ENCODE measurements at regions not wholly inside any gene's neighbourhood (a gene's known extent, or its start where the extent isn't known, plus 50 kb on each side); places are given as distances from the start of the nearest gene placed in this dataset.

GRCh38 chr22:27534720-27535125, 266.8 kb downstream of the MN1 start:
- in situ Hi-C loops (cut with MboI; ENCODE audit: low sequenced_read_pairs): no loop called here

- in situ Hi-C loops (cut with MboI; ENCODE audit: low sequenced_read_pairs): no loop called here
These were observed 266.1 kb downstream of the MN1 start for GRCh38 chr22:27535452-27535851.

DNA sequence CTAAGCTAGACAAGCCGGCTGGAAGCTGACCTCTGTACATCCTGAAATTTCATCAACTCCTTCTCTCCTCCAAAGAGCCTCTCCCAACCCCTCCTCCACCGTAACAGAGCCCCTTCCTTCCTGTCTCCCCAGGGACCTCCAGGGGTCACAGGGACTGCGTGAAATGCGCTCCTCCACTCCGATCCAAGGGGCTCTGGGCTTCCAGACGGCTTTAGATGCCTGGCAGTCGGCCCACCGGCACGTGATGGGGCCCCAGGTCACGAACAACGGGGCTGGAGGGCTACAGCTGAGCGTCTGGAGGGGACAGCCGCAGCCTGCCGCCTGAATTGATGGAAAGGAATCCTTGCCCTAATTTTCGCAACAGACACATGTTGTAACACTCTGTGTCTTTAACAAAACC, 264.1 kb downstream of the MN1 start:
- in situ Hi-C loops (cut with MboI; ENCODE audit: low sequenced_read_pairs): no loop called here

DNA sequence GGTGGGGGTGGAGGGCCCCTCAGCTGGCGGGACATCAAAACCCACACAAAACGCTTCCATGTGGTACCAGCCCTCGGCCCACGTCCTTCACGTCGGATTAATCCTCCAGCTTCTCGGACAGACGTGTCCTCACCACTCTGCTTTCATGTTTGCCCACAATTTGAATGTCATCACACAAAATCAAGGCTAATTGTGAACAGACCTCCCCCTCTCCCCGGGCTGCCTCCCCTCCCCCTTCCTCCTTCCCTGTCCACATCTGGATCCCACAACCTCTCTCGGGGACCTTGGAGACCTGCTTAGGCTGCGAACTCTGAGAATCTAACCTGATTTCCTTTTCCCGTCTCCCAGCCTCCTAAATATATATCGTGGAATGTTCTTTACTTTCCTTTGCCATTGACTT, 262.9 kb downstream of the MN1 start:
- in situ Hi-C loops (cut with MboI; ENCODE audit: low sequenced_read_pairs): no loop called here

DNA sequence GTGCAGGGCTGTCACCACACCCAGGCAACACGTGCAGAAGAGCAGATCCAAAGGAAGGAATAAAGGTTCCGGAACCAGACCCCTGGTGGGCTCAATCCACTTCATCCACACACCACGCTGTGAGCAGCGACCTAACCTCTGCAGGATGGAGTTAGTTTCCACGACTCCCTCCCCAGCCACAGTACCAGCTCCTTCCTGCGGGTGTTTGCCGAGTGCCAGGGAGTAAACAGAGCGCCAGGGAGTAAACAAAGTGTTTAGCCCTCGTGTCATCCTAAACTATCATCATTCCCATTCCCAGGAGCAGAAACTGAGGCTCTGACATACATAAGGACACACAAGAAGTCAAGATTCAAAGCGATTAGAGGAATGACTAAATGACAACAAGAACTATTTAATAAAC, 261.3 kb downstream of the MN1 start:
- in situ Hi-C loops (cut with MboI; ENCODE audit: low sequenced_read_pairs): no loop called here

DNA sequence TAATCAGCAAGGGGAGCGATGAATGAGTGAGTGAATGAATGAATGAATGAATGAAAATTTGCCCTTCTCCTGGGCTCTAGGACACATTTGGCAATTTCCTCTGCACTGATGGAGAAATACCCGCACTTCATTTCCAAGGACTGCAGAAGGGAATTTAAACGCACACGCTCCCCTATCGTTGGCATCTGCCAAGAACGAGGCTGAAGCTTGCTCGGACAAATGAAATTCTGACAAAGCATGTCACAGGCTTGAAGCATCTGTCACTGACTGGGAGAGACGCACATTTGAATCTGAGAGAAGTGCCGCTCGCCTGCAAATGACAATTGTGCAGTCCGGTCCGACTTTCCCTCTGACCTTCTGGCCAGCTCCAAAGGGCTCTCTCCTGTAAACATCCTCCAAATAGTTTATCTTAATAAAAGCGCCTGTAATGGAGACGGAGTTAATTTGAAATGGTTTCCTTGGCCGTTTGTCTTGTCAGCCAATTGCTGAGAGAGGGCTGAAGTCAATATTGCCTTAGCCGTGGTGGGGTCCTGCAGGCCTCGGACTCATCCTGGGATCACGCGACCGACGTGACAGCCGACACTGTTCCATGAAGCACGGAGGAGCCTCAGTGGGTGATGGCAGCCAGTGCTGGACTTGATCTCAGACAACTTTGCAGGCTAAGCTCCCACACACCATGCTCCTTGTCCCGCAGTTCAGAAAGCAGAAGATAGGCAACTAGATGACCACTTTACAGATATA, 260.7 kb downstream of the MN1 start:
- in situ Hi-C loops (cut with MboI; ENCODE audit: low sequenced_read_pairs): no loop called here

DNA sequence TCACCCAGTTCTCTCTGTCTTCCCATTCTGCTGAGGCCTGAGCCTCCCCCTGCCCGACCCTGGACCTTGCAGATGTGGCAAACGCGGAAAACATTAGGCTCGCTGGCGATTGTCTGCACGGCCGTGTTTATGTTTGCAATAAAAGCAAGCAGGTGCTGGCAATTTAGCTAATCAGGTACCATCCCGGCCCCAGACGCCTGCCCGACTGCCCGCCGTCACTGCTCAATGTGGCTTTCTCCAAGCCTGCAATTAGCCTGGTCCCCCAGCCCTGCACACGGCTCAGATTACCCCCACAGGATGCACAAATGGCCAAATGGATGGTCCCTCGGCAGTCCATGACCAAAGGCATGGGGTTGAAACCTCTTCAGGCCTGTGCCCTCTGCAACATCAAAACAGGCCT, 259.7 kb downstream of the MN1 start:
- in situ Hi-C loops (cut with MboI; ENCODE audit: low sequenced_read_pairs): no loop called here

- in situ Hi-C loops (cut with MboI; ENCODE audit: low sequenced_read_pairs): no loop called here
These were observed 259.0 kb downstream of the MN1 start for GRCh38 chr22:27542602-27543001.

GRCh38 chr22:27543460-27543859, 258.1 kb downstream of the MN1 start:
- in situ Hi-C loops (cut with MboI; ENCODE audit: low sequenced_read_pairs): no loop called here

DNA sequence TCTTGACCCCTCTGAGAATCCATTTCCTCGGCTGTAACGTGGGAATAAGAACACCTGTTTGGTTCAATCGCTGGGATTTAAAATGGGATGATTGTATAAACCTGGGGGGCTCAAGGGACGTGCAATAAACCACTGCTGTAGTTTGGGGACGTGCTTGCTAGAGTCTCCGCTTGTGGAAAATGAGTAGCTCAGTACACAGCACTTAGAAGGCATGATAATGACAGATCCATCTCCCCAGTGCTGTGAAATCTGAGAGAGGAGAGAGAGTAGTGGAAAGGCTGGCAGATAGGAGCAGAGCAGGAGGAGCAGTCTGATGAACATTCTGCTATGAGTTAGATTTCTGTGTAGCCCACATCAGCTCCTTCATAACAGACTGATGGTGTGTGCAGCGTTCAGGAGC, 256.5 kb downstream of the MN1 start:
- in situ Hi-C loops (cut with MboI; ENCODE audit: low sequenced_read_pairs): no loop called here

GRCh38 chr22:27546157-27546935, 255.2 kb downstream of the MN1 start:
- in situ Hi-C loops (cut with MboI; ENCODE audit: low sequenced_read_pairs): no loop called here

DNA sequence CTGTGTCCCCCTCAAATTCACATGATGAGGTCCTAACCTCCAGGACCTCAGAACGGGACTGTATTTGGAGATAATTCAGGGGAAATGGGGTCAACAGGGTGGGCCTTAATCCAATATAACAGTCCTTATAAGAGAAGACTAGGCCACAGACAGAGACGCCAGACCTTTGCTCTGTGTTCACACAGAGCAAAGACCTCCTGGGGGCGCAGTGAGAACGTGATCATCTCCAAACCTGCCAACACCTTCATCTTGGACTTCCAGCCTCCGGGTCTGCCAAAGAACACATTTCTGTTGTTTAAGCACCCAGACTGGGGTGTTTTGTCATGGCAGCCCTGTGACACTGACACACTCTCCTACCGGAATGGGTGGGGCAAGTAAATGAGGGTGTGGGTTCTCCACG, 250.2 kb downstream of the MN1 start:
- in situ Hi-C loops (cut with MboI; ENCODE audit: low sequenced_read_pairs): no loop called here

GRCh38 chr22:27552176-27552575, 249.4 kb downstream of the MN1 start:
- in situ Hi-C loops (cut with MboI; ENCODE audit: low sequenced_read_pairs): no loop called here

DNA sequence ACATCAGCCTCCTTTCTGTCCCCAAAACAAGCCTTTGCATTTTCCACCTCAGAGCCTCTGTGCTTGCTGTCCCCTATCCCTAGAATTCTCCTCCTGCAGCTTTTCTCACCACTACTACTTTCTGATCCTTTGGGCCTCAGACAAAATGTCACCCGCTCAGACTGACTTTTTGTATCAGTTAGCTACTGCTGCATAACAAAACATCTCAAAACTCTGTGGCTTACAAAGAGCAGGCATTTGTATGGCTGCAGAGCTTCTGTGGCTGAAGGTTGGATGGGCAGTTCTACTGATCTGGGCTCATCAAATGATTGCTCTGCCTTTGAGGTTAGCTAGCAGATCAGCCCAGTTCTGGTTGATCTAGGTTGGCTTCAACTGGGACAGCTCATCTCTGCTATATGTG, 248.7 kb downstream of the MN1 start:
- in situ Hi-C loops (cut with MboI; ENCODE audit: low sequenced_read_pairs): no loop called here

GRCh38 chr22:27554106-27554811, 247.3 kb downstream of the MN1 start:
- in situ Hi-C loops (cut with MboI; ENCODE audit: low sequenced_read_pairs): no loop called here

- in situ Hi-C loops (cut with MboI; ENCODE audit: low sequenced_read_pairs): no loop called here
These were observed 246.6 kb downstream of the MN1 start for GRCh38 chr22:27554841-27555456.

DNA sequence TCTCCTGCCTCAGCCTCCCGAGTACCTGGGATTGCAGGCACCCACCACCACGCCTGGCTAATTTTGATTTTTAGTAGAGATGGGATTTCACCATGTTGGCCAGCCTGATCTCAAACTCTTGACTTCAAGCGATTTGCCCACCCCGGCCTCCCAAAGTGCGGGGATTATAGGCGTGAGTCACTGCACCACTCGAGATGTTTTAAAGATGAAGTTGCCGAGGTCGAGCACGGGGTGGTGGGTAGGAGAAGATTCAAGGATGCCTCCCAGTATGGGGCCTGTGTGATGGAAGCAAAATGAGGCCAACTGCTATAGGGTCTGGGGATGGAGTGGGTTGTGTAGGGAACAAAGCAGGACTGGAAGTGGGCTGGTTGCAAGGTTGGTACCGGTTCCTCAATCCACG, 245.2 kb downstream of the MN1 start:
- in situ Hi-C loops (cut with MboI; ENCODE audit: low sequenced_read_pairs): no loop called here

- in situ Hi-C loops (cut with MboI; ENCODE audit: low sequenced_read_pairs): no loop called here
These were observed 244.1 kb downstream of the MN1 start for GRCh38 chr22:27557286-27558008.

DNA sequence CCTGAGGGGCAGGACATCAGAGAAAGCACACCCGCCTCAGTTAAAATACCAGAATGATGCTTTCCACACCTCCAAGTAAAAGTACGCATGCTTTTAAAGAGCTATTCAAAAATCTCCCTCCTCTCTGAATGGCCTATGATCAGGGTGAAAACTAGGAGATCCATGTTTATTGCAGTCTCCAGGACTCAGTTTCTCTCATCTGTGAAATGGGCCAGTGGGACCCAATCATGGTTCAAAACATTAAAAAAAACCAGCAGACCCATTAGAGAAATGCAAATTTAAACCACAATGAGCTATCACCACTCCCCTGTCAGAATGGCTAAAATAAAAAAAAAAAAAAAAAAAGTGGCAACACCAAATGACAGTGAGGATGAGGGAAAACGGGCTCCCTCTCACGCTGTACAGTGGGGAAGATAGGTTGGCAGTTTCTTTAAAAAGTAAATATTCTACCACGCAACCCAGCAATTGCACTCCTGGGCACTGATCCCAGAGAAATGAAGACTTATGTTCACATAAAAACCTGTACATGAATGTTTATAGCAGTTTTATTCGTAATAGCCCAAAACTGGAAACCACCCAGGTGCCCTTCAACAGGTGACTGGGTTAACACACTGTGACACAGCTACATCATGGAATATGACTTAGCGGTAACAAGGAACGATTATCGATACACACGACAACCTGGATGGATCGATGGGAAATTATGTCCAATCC, 242.7 kb downstream of the MN1 start:
- in situ Hi-C loops (cut with MboI; ENCODE audit: low sequenced_read_pairs): no loop called here

GRCh38 chr22:27560781-27561180, 240.8 kb downstream of the MN1 start:
- in situ Hi-C loops (cut with MboI; ENCODE audit: low sequenced_read_pairs): no loop called here

All from HL-60/S4 (cell line).